ENCODE measurements at regions not wholly inside any gene's neighbourhood (a gene's known extent, or its start where the extent isn't known, plus 50 kb on each side); places are given as distances from the start of the nearest gene placed in this dataset.

DNA sequence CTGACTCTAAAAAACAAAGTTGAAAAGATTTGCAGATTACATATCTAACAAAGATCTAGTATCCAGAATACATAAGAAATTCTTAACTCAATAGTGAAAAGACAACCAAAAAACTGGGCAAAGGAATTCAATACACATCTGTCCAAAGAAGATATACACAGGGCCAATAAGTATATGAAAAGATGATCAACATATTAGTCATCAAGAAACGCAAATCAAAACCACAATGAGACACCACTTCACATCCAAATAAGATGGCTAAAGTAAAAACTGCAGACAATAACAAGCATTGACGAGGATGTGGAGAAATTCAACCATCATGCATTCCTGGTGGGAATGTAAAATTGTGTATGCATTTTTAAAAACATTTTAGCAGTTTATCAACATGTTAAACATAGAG lies 256.0 kb downstream of the EIPR1 start (continued):
- no peak for TF ChIP-seq HDAC2 (IDR thresholded peaks at IDR 0.05; ENCODE audit: borderline replicate concordance in 1 of 2, low read depth in 2 of 2, low read length in 2 of 2)
- no peak for TF ChIP-seq RXRA (IDR thresholded peaks at IDR 0.05; ENCODE audit: insufficient read depth, low read depth, low read length)
- no peak for TF ChIP-seq CHD1 (IDR thresholded peaks at IDR 0.05; ENCODE audit: low read depth, low read length)
- TF ChIP-seq TEAD4 (IDR thresholded peaks at IDR 0.05; ENCODE audit: low read depth, low read length), result no peak

Measured in H1 (cell line).